Posterior vena cava (tissue), 2 donors: ENCODE measurements at regions not wholly inside any gene's neighbourhood (a gene's known extent, or its start where the extent isn't known, plus 50 kb on each side); places are given as distances from the start of the nearest gene placed in this dataset.
"Not testable (repeated sequence)": the region's sequence is repeated elsewhere in the genome, so short reads cannot be mapped to it uniquely, and the experiment has no call there.

Experiments
- DNase-seq: peaks from one replicate; pipeline ENCODE4 v3.0.0-alpha.2; 2020; ENCODE audit warnings: low spot score
- intact Hi-C, 2 donors: fragments of 100-400 bp; cut with DNase I; formaldehyde crosslinking; loops; one replicate each; pipeline versions ENCODE4 v1.14.1 to v1.14.2; 2022 to 2023
- donor health status: DM: yes; HTN: yes; CAD: no.
- donor health status: DM: yes; HTN: yes; CAD: no.

DNA sequence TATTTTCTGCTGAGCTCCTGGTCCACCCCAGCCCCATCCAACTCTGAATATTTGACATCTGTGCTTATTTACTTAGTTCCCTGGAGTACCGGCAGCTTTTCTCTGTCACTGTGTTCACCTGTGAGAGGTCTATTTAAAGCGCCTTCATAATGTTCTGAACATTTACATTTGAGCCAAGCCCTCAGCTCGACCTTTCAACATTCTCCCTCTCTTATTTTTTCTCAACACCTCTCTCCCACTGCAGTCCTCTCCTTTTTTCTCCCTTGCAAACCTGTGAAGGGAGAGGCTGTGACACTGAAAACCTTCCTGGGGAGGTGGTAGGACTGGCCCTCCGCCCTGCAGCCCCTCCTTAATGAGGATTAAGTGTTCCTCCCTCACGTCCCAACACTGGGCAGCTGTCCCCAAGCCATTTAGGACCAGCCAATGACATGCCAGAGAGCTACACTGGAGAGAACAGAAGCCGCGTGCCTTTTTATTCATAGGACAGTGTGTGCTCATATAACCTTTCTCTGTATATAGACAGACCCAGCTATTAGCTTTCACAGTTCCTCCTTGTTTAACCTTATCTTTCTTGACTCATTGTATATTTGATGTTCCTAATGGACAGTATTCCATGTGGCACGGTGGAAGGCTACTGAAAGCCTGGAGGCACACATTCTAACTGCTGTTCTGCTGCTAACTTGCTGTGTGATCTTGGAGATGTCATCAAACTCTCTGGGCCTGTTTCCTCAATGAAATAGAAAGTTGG lies 134.8 kb downstream of the NUFIP1 start:
- intact Hi-C loops: loop anchor here in 1 of 2 donors (10.0 kb wide), 1 partner anchor 50 kb away; no protein-coding TSS in a partner anchor
- no peak for DNase-seq

DNA sequence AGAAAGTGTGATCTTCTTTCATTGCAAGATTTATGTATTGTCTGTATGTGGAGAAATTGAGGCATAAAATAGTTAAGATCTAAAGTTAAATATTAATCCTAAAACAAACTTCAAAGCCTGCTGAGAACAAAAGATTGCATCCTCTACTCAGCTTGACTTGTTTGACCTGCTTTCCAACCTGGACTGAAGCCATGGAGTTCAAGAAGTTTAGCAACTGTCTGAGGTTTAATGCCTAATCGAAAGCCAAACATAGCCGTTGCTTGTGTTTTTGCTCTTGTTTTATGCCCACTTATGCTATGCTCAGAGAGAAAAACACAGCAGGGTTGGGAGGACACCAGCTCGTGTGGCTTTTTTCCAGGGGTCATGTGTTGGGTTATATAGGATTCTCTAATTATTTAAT lies 135.6 kb downstream of the NUFIP1 start:
- DNase-seq: no peak
- intact Hi-C loops: loop anchor here in 1 of 2 donors (10.0 kb wide), 1 partner anchor 49 kb away; no protein-coding TSS in a partner anchor

GRCh38 chr13:44848920-44849676 lies 140.2 kb downstream of the NUFIP1 start:
- DNase-seq: no peak
- intact Hi-C loops: no loop called here

- DNase-seq, intact Hi-C loops: not testable (repeated sequence)
Observed at GRCh38 chr13:44845281-44846058, 143.8 kb downstream of the NUFIP1 start.

DNA sequence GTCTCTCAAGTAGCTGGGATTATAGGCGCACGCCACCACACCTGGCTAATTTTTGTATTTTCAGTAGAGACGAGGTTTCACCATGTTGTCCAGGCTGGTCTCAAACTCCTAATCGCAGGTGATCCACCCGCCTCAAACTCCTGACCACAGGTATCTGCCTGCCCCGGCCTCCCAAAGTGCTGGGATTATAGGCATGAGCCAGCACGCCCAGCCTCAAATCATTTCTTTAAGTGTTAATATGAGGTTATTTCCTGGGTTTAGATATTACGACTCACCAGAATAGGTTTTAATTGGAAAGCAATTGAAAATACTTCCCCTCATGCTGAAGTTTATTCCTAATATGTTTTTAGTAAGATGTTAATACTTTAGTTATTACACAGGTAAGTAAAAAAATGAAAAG lies 144.5 kb downstream of the NUFIP1 start:
- intact Hi-C loops: no loop called here
- no peak for DNase-seq

- DNase-seq: no peak
- intact Hi-C loops: no loop called here
Observed at GRCh38 chr13:44843403-44843802, 145.9 kb downstream of the NUFIP1 start.

GRCh38 chr13:44842158-44842557 lies 147.1 kb downstream of the NUFIP1 start:
- intact Hi-C loops: no loop called here
- no peak for DNase-seq

DNA sequence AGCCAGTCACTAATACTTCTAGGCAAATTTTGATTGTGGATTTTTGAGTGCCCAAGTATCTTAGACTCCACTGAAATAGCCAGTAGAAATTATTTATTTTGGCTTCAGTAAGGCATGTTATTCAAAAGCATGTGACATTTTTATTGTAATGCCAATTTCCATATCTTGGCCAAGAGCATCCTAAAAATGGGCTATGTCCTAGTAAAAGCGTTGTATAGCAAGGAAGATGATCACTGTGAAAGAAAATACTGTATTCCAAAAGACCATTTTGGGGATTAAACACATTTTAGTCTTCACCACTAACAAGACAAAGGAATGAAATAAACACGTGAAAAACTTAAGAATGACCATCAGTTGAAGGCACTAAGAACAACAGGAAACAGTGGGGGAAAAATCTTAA lies 149.1 kb downstream of the NUFIP1 start:
- intact Hi-C loops: no loop called here
- no peak for DNase-seq

GRCh38 chr13:44837250-44837649 lies 152.0 kb downstream of the NUFIP1 start:
- intact Hi-C loops: no loop called here
- DNase-seq: no peak

DNA sequence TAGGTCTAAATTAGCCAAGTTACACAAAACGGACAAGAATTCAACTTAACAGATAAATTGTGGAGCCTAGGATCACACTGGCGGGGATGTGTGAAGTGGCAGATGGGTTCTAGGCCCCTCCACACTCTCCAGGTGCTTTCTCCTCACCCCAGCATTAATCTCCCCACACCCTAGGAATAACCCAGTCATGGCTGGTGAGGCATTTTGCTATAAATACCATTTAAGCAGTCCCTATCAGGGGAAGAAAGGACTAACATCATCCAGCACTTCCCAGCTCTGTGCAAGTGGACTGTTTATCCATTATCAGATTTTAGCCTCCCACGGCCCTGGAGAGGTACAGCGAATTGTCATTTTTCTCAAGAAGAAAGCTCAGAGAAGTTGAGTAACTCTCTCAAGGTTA lies 154.9 kb downstream of the NUFIP1 start:
- DNase-seq: no peak
- intact Hi-C loops: no loop called here

DNA sequence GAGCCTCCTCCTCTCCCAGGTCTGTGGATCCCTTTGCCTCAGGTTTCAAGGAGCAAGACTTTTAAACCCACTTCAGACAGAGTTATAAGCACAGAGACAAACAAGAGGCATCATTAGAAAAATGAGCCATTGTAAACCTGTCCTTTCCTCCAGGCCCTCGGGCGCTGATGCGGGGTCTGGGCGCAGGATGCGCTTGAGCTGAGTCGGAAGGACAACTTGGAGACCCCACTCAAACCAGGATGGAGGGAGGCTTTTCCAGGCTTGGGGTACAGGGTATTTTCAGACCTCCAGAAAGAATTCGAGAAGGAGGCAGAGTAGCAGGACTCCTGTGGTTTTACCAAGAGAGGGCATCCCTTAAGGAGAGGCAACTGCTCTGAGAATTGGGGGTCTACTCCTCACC lies 155.6 kb downstream of the NUFIP1 start:
- no peak for DNase-seq
- intact Hi-C loops: no loop called here

DNA sequence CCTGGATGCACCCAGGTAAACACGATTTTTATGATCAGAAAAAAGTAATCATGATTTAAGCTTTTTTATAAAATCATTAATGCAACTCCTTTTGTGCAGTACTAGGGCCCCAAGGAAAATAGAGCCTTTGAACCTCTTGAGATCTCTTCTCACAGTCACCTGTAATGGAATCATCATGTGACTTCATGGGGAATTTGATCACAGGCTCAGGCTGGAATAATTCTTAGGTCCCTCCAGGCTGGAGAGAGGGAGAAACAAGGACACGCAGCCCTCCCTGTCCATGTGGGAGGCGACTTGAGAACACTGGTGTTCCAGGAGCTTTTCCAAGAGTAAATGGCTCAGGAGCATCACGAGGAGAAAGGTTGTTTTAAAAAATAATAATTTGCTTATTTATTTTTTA lies 156.1 kb downstream of the NUFIP1 start:
- intact Hi-C loops: no loop called here
- DNase-seq: no peak

GRCh38 chr13:44826591-44827350 lies 162.5 kb downstream of the NUFIP1 start:
- intact Hi-C loops: no loop called here
- no peak for DNase-seq

- intact Hi-C loops: no loop called here
- no peak for DNase-seq
Observed at GRCh38 chr13:44825953-44826352, 163.3 kb downstream of the NUFIP1 start.

GRCh38 chr13:44823555-44823954 lies 165.7 kb downstream of the NUFIP1 start:
- DNase-seq, intact Hi-C loops: not testable (repeated sequence)

GRCh38 chr13:44822291-44822690 lies 167.0 kb downstream of the NUFIP1 start:
- DNase-seq: no peak
- intact Hi-C loops: no loop called here

GRCh38 chr13:44819772-44820171 lies 169.5 kb downstream of the NUFIP1 start:
- intact Hi-C loops: no loop called here
- DNase-seq: no peak

- no peak for DNase-seq
- intact Hi-C loops: no loop called here
Observed at GRCh38 chr13:44819245-44819644, 170.0 kb downstream of the NUFIP1 start.

- no peak for DNase-seq
- intact Hi-C loops: no loop called here
Observed at GRCh38 chr13:44818428-44818827, 170.8 kb downstream of the NUFIP1 start.
